CD4-positive, alpha-beta T cell treated with Interleukin-12 subunit alpha and Interleukin-12 subunit beta, for 1 hour (primary cell): ENCODE measurements at regions not wholly inside any gene's neighbourhood (a gene's known extent, or its start where the extent isn't known, plus 50 kb on each side); places are given as distances from the start of the nearest gene placed in this dataset.
"Not testable (repeated sequence)": the region's sequence is repeated elsewhere in the genome, so short reads cannot be mapped to it uniquely, and the experiment has no call there.

Experiments used
- DNase-seq: peaks from one replicate; pipeline ENCODE4 v3.0.0-alpha.2; 2020

- no peak for DNase-seq
These were observed 185.2 kb upstream of the EXOC2 start for GRCh38 chr6:878179-878578.

GRCh38 chr6:875012-875411 lies 182.1 kb upstream of the EXOC2 start:
- DNase-seq: no peak

DNA sequence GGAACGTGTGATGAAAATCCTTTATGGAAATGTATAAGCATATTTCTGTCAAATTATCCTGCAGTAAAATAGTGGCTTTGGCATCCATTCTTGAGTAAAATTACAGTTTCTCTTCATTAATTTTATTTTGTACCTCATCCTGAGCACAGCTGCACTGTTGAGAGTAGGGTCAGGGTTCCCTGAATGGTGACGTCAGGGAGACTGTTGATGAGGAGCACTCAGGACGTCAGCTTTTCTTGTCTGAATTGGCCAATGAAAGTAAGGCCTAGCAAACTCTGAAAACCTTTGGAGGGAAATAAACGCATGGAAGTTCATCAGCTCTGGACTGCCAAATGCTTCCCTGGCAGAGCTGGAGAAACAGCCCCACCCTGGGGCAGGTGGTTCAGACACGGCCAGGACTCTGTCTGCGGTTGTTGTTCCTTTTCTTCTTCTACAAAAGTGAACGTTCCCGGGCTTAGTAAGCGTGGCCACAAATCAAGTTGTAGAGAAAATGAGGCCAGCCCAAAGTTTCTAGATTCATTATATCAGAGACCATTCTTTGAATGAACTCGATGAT lies 179.7 kb upstream of the EXOC2 start:
- DNase-seq: no peak

DNA sequence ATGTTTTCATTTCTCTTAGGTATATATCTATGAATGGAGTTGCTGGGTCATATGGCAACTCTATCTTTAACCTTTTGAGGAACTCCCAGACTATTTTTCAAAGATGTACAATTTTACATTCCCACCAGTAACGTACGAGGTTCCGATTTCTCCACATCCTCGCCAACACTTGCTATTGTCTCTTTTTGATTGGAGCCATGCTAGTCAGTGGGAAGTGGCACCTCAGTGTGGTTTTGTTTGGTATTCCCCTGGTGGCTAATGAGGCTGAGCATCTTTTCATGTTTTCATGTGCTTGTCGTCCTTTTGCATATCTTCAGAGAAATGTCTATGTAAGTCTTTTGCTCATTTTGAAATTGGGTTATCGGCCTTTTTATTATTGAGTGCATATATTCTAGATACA lies 178.6 kb upstream of the EXOC2 start:
- DNase-seq: no peak

- DNase-seq: no peak
These were observed 177.2 kb upstream of the EXOC2 start for GRCh38 chr6:870096-870495.

GRCh38 chr6:868201-868600 lies 175.3 kb upstream of the EXOC2 start:
- DNase-seq: no peak

DNA sequence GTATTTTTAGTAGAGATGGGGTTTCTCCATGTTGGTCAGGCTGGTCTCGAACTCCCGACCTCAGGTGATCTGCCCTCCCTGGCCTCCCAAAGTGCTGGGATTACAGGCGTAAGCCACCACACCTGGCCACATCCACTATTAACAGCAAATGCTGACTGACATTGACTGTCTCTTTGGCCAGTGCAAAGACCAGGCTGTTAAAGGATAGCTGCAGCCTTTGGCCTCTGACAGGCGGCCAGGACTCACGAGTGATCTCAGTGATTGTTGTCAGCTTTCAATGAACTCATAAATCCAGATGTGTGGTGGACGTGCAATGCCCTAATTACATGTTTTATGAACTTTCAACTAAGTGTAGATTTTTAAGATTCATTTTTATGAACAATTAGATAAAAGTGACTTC lies 174.4 kb upstream of the EXOC2 start:
- DNase-seq: no peak

GRCh38 chr6:866316-866715 lies 173.4 kb upstream of the EXOC2 start:
- no peak for DNase-seq

DNA sequence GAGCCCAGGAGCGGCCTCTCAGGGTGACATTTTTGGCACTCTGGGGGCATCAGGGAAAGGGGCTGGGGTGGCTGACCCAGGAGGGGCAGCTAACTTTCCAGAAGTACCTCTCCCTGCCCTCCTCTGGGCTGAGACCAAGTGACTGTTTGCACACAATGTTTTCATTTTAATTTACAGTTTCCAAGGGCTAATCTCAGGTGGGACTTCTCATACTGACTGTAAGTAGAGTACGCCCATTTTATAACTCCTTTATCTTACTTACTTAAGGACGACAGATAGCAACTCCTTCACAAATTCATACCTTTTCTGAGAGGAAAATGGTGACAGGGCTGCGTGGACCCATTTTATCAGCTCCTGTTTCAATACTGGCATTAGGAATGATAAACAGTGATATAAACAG lies 172.9 kb upstream of the EXOC2 start:
- no peak for DNase-seq

DNA sequence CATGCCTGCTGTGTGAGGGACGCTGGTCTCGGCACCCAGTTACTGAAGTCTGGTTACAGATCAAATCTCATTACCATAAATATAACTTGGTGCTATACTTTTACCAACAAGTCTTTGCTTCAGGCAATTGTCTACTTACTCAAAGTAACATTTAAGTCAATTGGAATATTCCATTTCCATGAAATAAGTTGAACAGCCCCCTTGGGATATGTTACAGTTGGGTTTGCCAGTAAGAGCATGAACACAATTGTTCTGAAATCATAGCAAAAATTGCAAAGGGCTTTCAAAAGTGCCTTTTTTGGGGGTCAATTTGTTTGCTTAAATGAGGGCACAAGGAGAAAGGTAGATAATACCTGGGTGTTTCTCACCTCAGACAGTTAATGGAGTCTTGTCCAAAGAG lies 170.9 kb upstream of the EXOC2 start:
- DNase-seq: no peak

DNA sequence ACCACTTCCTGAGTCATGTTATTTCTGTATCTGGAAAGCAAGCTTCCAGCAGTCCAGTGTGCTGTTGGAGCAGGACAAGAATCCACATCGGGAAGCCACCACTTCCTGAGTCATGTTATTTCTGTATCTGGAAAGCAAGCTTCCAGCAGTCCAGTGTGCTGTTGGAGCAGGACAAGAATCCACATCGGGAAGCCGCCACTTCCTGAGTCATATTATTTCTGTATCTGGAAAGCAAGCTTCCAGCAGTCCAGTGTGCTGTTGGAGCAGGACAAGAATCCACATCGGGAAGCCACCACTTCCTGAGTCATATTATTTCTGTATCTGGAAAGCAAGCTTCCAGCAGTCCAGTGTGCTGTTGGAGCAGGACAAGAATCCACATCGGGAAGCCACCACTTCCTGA lies 170.2 kb upstream of the EXOC2 start:
- not testable (repeated sequence) for DNase-seq

DNA sequence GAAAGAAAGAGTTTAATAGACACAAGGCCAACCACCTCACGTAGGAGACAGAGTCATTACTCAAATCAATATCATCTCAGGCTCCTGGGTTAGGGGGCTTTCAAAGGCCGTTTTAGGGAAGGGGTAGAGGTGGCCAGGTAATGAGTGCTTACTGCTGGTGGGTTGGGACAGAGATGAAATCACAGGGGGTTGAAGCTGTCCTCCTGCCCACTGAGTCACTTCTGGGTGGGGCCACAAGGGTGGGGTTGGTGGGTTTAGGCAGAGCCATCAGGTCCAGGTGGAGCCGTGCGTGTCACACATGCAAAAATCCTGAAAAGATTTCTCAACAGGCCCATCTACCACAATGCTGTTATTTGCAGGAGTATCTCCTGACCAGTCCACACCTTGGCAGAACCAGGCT lies 167.0 kb upstream of the EXOC2 start:
- DNase-seq: no peak

DNA sequence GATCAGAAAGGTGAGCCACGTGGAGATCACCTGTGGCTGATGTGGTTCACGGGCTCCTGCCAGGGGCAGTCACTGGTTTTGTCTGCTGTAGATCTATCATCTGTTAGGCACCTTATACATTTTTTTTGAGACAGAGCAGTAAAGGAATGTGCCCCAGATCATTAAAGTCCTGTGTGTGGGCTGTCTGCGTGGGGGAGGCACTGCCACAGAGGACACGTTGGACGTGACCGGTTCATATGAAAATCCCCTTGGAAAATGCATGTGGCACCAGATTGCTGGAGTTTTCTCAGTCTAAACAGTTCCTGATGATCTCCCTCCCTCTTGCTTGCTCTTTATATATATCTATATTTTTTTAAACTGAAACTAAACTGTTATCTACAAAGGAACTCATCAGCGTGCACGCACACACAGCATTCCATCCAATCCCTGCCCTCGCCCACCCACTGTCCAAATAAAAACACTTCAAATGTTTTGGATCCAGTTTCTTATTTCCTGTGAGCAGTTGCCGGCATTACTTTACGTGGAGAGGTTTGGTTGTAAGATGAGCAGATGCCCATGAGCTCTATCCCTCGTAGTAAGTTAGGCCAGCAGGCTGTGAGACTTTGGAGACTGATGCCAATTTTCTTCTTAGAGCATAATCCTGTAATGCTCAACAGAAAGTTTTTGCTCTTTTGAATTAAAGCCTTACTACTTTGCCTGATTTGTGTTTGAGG lies 161.6 kb upstream of the EXOC2 start:
- no peak for DNase-seq

GRCh38 chr6:852216-852615 lies 159.3 kb upstream of the EXOC2 start:
- not testable (repeated sequence) for DNase-seq

- DNase-seq: no peak
These were observed 156.2 kb upstream of the EXOC2 start for GRCh38 chr6:849075-849506.

DNA sequence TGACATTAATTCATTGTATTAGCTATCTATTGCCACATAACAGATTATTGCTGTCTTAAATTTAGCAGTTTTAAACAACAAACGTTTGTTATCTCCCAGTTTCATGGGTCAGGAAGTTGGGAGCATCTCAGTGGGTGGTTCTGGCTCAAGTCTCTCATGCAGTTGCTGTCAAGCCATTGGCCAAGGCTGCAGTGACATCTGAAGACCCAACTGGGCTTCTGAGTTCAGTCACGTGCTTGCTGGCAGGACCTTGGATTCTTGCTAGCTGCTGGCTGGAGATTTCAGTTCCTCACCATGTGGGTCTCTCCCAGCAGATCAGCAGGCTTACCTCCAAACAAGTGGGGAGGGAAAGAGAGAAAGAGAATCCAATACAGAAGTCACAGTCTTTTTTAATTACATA lies 152.6 kb upstream of the EXOC2 start:
- no peak for DNase-seq

DNA sequence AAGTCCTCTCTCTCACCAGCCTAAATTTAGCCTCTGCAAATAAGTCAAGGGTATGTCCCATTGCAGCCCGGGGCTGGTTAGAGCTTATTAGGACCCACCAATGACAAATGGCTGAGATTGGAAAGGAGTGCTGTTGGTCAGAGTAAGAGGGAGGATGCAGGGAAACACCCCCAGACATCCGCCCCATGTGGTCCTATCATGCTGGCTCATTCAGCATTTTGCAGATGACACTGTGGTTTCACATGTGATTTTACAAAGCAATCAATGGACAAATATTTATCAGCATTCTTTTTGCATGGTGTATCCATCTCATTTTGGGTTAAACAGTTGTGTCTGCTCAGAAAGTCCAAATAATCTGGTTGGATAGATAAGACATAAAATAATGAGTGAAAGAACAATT lies 152.2 kb upstream of the EXOC2 start:
- no peak for DNase-seq

DNA sequence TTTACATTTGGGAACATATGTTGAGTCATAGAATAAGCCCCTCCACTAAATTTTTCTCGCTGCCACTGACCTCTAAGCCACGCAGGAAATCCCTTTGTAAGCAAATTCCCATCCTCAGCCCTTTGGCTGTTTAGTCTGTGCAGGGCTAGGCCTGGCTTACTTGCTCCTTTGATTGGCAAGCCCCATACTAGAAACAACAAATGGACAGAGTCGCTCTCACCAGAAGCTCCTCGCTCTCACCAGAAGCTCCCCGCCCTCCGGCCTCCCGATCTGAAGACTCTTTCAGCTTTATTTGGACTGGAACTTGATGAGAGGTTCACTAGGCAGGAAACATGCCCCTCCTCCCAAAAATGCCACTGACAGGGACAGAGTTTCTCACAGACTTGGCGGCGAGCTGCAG lies 149.2 kb upstream of the EXOC2 start:
- DNase-seq: no peak

DNA sequence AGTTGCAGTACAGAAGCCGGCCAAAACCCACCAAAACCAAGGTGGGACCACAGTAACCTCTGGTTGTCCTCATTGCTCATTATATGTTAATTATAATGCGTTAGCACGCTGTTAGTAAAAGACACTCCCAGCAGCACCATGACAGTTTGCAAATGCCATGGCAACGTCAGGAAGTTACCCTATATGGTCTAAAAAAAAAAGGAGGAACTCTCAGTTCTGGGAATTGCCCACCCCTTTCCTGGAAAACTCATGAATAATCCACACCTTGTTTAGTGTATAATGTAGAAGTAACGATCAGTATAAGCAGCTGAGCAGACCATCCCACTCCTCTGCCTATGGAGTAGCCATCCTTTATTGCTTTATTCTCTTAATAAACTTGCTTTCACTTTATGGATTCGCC lies 148.6 kb upstream of the EXOC2 start:
- DNase-seq: no peak

DNA sequence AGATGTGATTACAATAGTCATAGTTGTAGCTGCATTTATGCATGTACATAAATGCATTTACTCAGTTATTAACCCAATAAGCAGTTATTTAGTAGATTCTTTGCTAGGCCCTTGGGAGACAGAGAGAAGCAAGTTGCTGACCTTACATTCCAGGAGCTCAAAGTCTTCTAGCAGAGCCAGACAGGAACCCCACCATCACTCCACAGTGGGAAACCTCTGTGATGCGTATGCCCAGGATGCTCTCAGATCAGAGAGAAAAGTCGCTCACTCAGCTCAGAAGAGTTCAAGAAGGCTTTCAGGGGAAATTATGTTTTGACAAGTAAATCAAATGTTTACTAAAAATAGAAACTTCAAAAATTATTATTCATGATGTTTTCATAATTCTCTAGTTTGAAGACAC lies 146.3 kb upstream of the EXOC2 start:
- DNase-seq: no peak

- DNase-seq: no peak
These were observed 144.4 kb upstream of the EXOC2 start for GRCh38 chr6:837380-837779.

GRCh38 chr6:836276-836853 lies 143.4 kb upstream of the EXOC2 start:
- DNase-seq: no peak

DNA sequence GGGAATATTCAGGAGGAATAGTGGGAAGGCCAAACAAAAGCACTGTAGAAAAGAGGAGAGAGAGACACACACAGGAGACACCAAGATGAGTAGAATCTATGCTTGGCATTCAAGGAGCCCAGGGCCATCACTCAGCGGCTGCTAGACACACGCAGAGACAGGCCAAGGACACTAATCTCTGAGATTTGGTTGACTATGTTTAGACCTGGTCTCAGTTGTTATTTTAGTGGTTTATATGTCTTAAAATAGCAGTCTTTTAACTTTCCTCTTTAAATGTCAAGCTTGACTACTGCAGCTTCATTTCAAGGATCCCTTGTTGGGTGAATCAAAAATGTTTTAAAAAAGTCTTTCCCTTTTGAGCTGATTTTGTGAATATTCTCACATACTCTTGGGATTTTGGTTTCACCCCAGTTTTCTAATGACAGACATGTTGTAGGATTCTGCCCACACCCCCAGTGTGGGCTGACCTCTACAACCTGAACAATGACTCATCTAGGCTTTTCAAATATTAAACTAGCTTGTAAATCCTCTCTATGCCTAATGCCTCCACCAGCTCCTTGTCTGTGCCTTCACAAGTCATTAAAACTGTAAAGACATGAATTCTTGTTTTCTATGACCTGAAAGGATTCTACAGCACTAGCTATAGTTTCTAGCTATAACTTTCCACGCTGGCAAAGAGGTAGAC lies 142.7 kb upstream of the EXOC2 start:
- DNase-seq: no peak

DNA sequence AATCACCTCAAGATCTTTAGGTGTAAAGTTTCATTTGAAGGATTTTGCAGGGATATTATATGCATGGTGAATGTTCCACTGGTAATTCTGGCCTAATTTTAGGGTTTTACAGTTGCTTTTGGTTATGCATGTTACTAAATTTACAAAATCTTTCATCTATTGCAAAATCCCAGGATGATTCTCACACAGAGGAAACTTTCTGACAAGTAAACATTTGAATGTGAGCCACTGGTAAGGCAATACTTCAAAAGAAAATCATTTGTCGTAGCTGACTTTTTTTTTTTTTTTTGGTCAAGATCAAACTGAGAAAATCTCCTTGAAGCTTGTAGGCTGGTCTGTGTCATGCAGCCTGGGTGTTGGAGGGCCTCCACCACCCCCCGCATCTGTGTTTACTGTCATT lies 141.9 kb upstream of the EXOC2 start:
- DNase-seq: no peak
